H1 (cell line): ENCODE measurements at regions not wholly inside any gene's neighbourhood (a gene's known extent, or its start where the extent isn't known, plus 50 kb on each side); places are given as distances from the start of the nearest gene placed in this dataset.

Experiments used
- BRCA1 ChIP-seq: IDR thresholded peaks from 2 replicates; pipeline ENCODE4 v1.6.1; 2012; ENCODE audit warnings: low read depth, low read length, improper control_type of control experiment
- TF ChIP-seq, protein P1 (sequence below), 3 experiments: IDR thresholded peaks; 1 replicate in 2 of 3; 2 replicates in 1 of 3; pipeline versions ENCODE4 v1.5.1 to v1.6.1; 2011; ENCODE audit warnings: low read length in 3 of 3, mild to moderate bottlenecking in 3 of 3, inconsistent platforms in 2 of 3, low read depth in 1 of 3, moderate library complexity in 1 of 3; ENCODE audit not compliant: insufficient read depth in 1 of 3; ENCODE audit errors: control extremely low read depth in 1 of 3

DNA sequence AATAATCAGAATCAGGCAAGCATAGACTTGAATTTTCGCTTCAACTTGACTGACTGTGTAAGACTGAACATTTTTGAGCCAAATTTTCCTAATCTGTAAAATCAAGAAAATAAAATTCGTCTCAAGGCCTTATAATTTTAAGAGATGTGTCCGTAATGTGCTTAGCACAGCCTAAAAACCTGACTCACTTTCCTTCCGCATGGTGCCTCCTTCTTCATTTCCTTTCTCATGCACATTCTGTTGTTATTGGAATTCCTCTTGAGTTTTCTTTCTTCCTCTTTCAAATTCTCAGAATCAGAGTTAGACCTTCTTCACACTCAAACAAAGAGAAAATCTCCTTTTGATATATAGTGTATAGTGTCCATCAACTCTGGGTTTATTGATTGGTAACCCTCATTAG, 208.9 kb upstream of the SLIT2 start (continued):
- TF ChIP-seq, protein P1, sequence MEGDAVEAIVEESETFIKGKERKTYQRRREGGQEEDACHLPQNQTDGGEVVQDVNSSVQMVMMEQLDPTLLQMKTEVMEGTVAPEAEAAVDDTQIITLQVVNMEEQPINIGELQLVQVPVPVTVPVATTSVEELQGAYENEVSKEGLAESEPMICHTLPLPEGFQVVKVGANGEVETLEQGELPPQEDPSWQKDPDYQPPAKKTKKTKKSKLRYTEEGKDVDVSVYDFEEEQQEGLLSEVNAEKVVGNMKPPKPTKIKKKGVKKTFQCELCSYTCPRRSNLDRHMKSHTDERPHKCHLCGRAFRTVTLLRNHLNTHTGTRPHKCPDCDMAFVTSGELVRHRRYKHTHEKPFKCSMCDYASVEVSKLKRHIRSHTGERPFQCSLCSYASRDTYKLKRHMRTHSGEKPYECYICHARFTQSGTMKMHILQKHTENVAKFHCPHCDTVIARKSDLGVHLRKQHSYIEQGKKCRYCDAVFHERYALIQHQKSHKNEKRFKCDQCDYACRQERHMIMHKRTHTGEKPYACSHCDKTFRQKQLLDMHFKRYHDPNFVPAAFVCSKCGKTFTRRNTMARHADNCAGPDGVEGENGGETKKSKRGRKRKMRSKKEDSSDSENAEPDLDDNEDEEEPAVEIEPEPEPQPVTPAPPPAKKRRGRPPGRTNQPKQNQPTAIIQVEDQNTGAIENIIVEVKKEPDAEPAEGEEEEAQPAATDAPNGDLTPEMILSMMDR (IDR thresholded peaks at IDR 0.05; ENCODE audit: control extremely low read depth in 1 of 3, insufficient read depth in 1 of 3, low read depth in 1 of 3, low read length in 3 of 3): no peak
- TF ChIP-seq BRCA1: no peak
- TF ChIP-seq, all 59 proteins: peak for 0
